ENCODE measurements at regions not wholly inside any gene's neighbourhood (a gene's known extent, or its start where the extent isn't known, plus 50 kb on each side); places are given as distances from the start of the nearest gene placed in this dataset.
"Not testable (repeated sequence)": the region's sequence is repeated elsewhere in the genome, so short reads cannot be mapped to it uniquely, and the experiment has no call there.

DNA sequence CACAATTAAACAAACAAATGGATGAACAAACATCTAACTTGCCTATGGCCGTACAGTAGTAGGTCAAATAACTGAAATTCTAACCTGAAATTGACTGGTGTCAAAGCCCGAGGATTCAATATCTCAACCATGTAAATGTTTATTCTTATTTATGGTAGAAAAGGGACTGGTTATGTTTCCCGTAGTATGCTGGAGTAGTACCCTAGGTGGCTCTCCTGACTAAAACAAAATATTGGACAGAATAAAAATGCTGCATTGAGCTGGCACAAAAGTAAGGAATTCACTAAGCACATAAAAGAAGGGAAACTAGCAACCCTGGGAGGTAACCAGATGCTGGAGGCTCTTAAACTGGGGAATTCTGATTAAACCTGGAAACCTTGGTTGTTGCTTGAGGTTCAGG is 117.1 kb upstream of the PREP start:
- TF ChIP-seq, protein P1, sequence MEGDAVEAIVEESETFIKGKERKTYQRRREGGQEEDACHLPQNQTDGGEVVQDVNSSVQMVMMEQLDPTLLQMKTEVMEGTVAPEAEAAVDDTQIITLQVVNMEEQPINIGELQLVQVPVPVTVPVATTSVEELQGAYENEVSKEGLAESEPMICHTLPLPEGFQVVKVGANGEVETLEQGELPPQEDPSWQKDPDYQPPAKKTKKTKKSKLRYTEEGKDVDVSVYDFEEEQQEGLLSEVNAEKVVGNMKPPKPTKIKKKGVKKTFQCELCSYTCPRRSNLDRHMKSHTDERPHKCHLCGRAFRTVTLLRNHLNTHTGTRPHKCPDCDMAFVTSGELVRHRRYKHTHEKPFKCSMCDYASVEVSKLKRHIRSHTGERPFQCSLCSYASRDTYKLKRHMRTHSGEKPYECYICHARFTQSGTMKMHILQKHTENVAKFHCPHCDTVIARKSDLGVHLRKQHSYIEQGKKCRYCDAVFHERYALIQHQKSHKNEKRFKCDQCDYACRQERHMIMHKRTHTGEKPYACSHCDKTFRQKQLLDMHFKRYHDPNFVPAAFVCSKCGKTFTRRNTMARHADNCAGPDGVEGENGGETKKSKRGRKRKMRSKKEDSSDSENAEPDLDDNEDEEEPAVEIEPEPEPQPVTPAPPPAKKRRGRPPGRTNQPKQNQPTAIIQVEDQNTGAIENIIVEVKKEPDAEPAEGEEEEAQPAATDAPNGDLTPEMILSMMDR (IDR thresholded peaks at IDR 0.05; ENCODE audit: low read depth, low read length): no peak
- TF ChIP-seq POLR2A (IDR thresholded peaks at IDR 0.05; ENCODE audit: extremely low read depth, insufficient read length): no peak
- no peak for TF ChIP-seq MYC (IDR thresholded peaks at IDR 0.05; ENCODE audit: low read depth, low read length)
- TF ChIP-seq MAX (IDR thresholded peaks at IDR 0.05; ENCODE audit: low read depth, low read length): no peak
- no peak overlapping the region for H3K4me3 ChIP-seq (ENCODE audit: low read depth, low read length)
- DNase-seq (ENCODE audit: low read depth): no peak

- not testable (repeated sequence) for DNase-seq (ENCODE audit: low read depth); H3K4me3 ChIP-seq (ENCODE audit: low read depth, low read length)
These were observed 116.1 kb upstream of the PREP start for GRCh38 chr6:105518993-105519392.

GRCh38 chr6:105515054-105515453 is 112.2 kb upstream of the PREP start:
- no peak for DNase-seq (ENCODE audit: low read depth)
- TF ChIP-seq, protein P1 (IDR thresholded peaks at IDR 0.05; ENCODE audit: low read depth, low read length): no peak
- TF ChIP-seq POLR2A (IDR thresholded peaks at IDR 0.05; ENCODE audit: extremely low read depth, insufficient read length) (no peak), MYC (IDR thresholded peaks at IDR 0.05; ENCODE audit: low read depth, low read length) (no peak), MAX (IDR thresholded peaks at IDR 0.05; ENCODE audit: low read depth, low read length) (no peak)
- no peak overlapping the region for H3K4me3 ChIP-seq (ENCODE audit: low read depth, low read length)

- H3K4me3 ChIP-seq (ENCODE audit: low read depth, low read length): no peak overlapping the region
- DNase-seq (ENCODE audit: low read depth): no peak
- no peak for TF ChIP-seq POLR2A (IDR thresholded peaks at IDR 0.05; ENCODE audit: extremely low read depth, insufficient read length)
- TF ChIP-seq, protein P1 (IDR thresholded peaks at IDR 0.05; ENCODE audit: low read depth, low read length): no peak
- TF ChIP-seq MAX (IDR thresholded peaks at IDR 0.05; ENCODE audit: low read depth, low read length): no peak
- no peak for TF ChIP-seq MYC (IDR thresholded peaks at IDR 0.05; ENCODE audit: low read depth, low read length)
These were observed 111.4 kb upstream of the PREP start for GRCh38 chr6:105514306-105514705.

DNA sequence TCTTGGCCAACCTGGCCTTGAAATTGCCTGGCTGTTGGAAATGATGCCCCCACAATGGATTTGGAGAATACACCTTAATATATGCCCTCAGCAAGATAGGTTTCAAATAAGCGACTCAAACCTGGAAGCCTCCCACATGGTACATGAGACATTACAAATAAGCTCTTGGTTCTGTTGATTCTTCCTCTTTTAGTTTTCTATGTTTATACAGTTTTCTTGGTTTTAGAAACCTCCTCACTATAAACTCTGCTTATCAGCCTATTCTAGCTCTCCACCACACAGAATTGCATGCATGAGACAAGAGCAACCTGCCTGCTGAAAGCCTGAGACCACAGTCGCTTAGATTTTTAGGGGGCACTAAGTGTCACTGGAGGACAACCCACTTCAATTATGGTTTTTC is 108.8 kb upstream of the PREP start:
- TF ChIP-seq POLR2A (IDR thresholded peaks at IDR 0.05; ENCODE audit: extremely low read depth, insufficient read length): no peak
- TF ChIP-seq MAX (IDR thresholded peaks at IDR 0.05; ENCODE audit: low read depth, low read length): no peak
- TF ChIP-seq, protein P1 (IDR thresholded peaks at IDR 0.05; ENCODE audit: low read depth, low read length): no peak
- TF ChIP-seq MYC (IDR thresholded peaks at IDR 0.05; ENCODE audit: low read depth, low read length): no peak

GRCh38 chr6:105510746-105511145 is 107.9 kb upstream of the PREP start:
- DNase-seq (ENCODE audit: low read depth): no peak
- TF ChIP-seq, protein P1 (IDR thresholded peaks at IDR 0.05; ENCODE audit: low read depth, low read length): no peak
- no peak for TF ChIP-seq POLR2A (IDR thresholded peaks at IDR 0.05; ENCODE audit: extremely low read depth, insufficient read length)
- no peak for TF ChIP-seq MYC (IDR thresholded peaks at IDR 0.05; ENCODE audit: low read depth, low read length)
- no peak for TF ChIP-seq MAX (IDR thresholded peaks at IDR 0.05; ENCODE audit: low read depth, low read length)
- no peak overlapping the region for H3K4me3 ChIP-seq (ENCODE audit: low read depth, low read length)

More for the DNA sequence above, 108.8 kb upstream of the PREP start:
- no peak overlapping the region for H3K4me3 ChIP-seq (ENCODE audit: low read depth, low read length)
- no peak for DNase-seq (ENCODE audit: low read depth)
